Heart left ventricle (tissue), 16 donors: ENCODE measurements at regions not wholly inside any gene's neighbourhood (a gene's known extent, or its start where the extent isn't known, plus 50 kb on each side); places are given as distances from the start of the nearest gene placed in this dataset.
A peak's percentile ranks its signal among the peaks of the same experiment; 100 is the strongest.

Experiments
- ATAC-seq, 4 donors: fragments of 200-7000 bp; cut with Tn5 transposase; one replicate each; pipeline ENCODE4 v1.9.1; 2020 to 2022; ENCODE audit warnings: moderate library complexity in 4 of 4, mild to moderate bottlenecking in 3 of 4, moderate number of reproducible peaks in 1 of 4
- DNase-seq, 5 donors: peaks; one replicate each; pipeline ENCODE4 v3.0.0-alpha.2; 2020
- H3K27ac ChIP-seq, 12 donors: fragments of 200-600 bp; sonication (generic) in 4 of 12; one replicate each; pipeline versions ENCODE4 v1.5.0 to v1.8.0; 2016 to 2022; ENCODE audit warnings: mild to moderate bottlenecking in 2 of 12
- H3K27me3 ChIP-seq, 9 donors: fragments of 200-600 bp; sonication (generic) in 2 of 9; one replicate each; pipeline versions ENCODE4 v1.5.1 to v1.8.0; 2016 to 2022; ENCODE audit warnings: mild to moderate bottlenecking in 3 of 9
- H3K36me3 ChIP-seq, 9 donors: fragments of 200-600 bp; sonication (generic) in 2 of 9; one replicate each; pipeline versions ENCODE4 v1.5.0 to v1.8.0; 2018 to 2022; ENCODE audit warnings: mild to moderate bottlenecking in 2 of 9
- H3K4me1 ChIP-seq, 12 donors: fragments of 200-600 bp; sonication (generic) in 4 of 12; one replicate each; pipeline versions ENCODE4 v1.5.0 to v1.8.0; 2016 to 2022; ENCODE audit warnings: mild to moderate bottlenecking in 3 of 12
- H3K4me3 ChIP-seq, 12 donors: fragments of 200-600 bp; sonication (generic) in 4 of 12; one replicate each; pipeline versions ENCODE4 v1.5.0 to v1.8.0; 2017 to 2022; ENCODE audit warnings: mild to moderate bottlenecking in 9 of 12, moderate library complexity in 4 of 12
- H3K9me3 ChIP-seq, 12 donors: fragments of 200-600 bp; sonication (generic) in 4 of 12; one replicate each; pipeline versions ENCODE4 v1.5.0 to v1.8.0; 2016 to 2022; ENCODE audit warnings: mild to moderate bottlenecking in 1 of 12
- POLR2A ChIP-seq, 2 donors: fragments of 450-650 bp; IDR thresholded peaks; one replicate each; pipeline ENCODE4 v1.6.1; 2017; ENCODE audit warnings: antibody characterized with exemption in 2 of 2, mild to moderate bottlenecking in 2 of 2, moderate library complexity in 2 of 2
- WGBS, 4 donors: extraction: QIAGEN DNeasy Blood & Tissue Kit in 2 of 4; methylation state at CpG; one replicate each; pipeline versions ENCODE4 v1.1.5 to v1.1.7; 2013 to 2018; 5-methylcytosine and 5-hydroxymethylcytosine counted together
- intact Hi-C, 10 donors: fragments of 100-400 bp; cut with DNase I; formaldehyde crosslinking; loops; one replicate each; pipeline versions ENCODE4 v1.11.1 to v1.14.2; 2022
- TF ChIP-seq, protein P1 (sequence below), 12 donors: fragments of 200-600 bp; sonication (generic) in 4 of 12; IDR thresholded peaks; one replicate each; pipeline versions ENCODE4 v1.5.0 to v1.8.0; 2018 to 2022; ENCODE audit warnings: antibody characterized with exemption in 12 of 12, mild to moderate bottlenecking in 5 of 12
- donor health status: ischemic (EF 13 %, LVEDD 7.1; RV severe dilation, severe dysfunction).
- donor health status: healthy with polysubstance abuse.
- donor health status: DM: no; HTN: yes; CAD: no.
- donor health status: DM: no; HTN: no; CAD: no.
- donor health status: ischemic (EF 25% LVEDD 6.9; RV normal size, moderate dysfunction).
- donor health status: ischemic (EF 25% LVEDD 5.7; RV mildly dilated, moderate dysfunction).
- donor health status: healthy.
- donor health status: DM: yes; HTN: yes; CAD: no.
- donor health status: ischemic (EF 35%, LVEDD 5.7; RV mildly dilated, moderate dysfunction).
- donor health status: nonischemic (EF 11% LVEDD 7.7; RV severe dilation, severe dysfunction).
- donor health status: DM: yes; HTN: yes; CAD: no.
- donor health status: PGD.
- donor health status: ischemic (EF 29% LVEDD 5.4; RV normal size, mild dysfunction).
- donor health status: nonischemic (EF 23%, LVEDD 6.1; RV moderate dilation, normal function).

DNA sequence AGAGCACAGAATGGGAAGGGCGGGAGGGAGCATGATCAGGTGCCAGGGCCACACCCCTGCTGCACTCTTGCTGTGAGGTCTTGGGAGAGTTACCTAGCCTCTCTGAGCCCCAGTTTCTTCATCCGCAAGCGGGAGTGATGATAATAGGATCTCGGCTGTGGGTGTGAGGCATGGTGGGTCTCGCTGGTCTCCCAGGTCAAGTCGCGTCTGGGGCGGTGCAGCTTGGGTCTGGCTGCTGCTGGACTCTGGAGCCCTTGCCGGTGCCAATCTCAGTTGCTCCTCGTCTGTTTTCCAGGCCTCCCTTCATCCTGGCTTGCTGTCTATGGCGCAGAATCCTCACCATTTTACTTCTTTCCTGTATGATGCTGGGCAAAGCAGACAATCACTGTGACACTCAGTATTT lies 130.3 kb upstream of the RAB12 start:
- no peak for DNase-seq
- Histone ChIP-seq H3K36me3 (no peaks in the 10 kb centered on the region), H3K4me3 (no peak overlapping the region), H3K27me3 (no peaks in the 10 kb centered on the region), H3K9me3 (no peaks in the 10 kb centered on the region), H3K4me1 (peaks cover 0 to 6% (median 0%) of the 10 kb centered on the region in 12 donors), H3K27ac (no peak overlapping the region)
- TF ChIP-seq, protein P1, sequence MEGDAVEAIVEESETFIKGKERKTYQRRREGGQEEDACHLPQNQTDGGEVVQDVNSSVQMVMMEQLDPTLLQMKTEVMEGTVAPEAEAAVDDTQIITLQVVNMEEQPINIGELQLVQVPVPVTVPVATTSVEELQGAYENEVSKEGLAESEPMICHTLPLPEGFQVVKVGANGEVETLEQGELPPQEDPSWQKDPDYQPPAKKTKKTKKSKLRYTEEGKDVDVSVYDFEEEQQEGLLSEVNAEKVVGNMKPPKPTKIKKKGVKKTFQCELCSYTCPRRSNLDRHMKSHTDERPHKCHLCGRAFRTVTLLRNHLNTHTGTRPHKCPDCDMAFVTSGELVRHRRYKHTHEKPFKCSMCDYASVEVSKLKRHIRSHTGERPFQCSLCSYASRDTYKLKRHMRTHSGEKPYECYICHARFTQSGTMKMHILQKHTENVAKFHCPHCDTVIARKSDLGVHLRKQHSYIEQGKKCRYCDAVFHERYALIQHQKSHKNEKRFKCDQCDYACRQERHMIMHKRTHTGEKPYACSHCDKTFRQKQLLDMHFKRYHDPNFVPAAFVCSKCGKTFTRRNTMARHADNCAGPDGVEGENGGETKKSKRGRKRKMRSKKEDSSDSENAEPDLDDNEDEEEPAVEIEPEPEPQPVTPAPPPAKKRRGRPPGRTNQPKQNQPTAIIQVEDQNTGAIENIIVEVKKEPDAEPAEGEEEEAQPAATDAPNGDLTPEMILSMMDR (IDR thresholded peaks at IDR 0.05): peak in 1 of 12 donors; percentile 26
- TF ChIP-seq POLR2A (IDR thresholded peaks at IDR 0.05): no peak
- intact Hi-C loops: loop anchor here in 5 of 10 donors (5.0 to 10.0 kb wide), 5 partner anchors 508 to 1207 kb away; partner anchors contain the start of gene PTPRM (in 1 of the 5)
- no peak for ATAC-seq
- WGBS, 4 donors: 88 to 93% (median 91%) methylated on average over 8 to 11 of the region's 11 CpGs

DNA sequence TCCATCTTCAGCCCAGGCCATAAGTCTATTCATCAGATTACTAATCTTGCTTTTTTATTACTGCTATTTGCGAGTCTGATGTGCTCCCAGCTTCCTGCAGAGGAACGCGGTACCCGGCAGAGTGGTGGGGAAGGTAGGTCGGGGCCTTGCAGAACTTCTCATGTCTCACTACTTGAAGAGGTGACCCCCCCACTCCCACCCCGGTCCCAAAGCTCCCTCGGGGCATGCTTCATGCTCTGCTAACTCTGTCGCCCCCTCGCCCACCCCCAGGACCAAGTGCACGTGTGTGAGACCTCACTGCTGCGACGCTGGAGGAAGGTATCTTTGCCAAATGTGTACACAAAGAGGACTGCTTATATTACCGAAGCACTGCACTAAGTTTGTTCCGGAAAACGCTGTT lies 129.4 kb upstream of the RAB12 start:
- ATAC-seq (no peak), DNase-seq (no peak)
- Histone ChIP-seq H3K27ac (no peak overlapping the region), H3K36me3 (no peaks in the 10 kb centered on the region), H3K9me3 (no peaks in the 10 kb centered on the region), H3K4me1 (peaks cover 0 to 6% (median 0%) of the 10 kb centered on the region in 12 donors), H3K4me3 (no peak overlapping the region), H3K27me3 (no peaks in the 10 kb centered on the region)
- intact Hi-C loops: loop anchor here in 8 of 10 donors (5.0 to 10.0 kb wide), 12 partner anchors 262 to 1257 kb away; partner anchors contain the start of gene PTPRM (in 2 of the 8)
- 82 to 90% (median 84%) methylated on average over 14 to 15 of the region's 15 CpGs for WGBS, 4 donors
- no peak for TF ChIP-seq POLR2A (IDR thresholded peaks at IDR 0.05)
- TF ChIP-seq, protein P1 (IDR thresholded peaks at IDR 0.05): no peak

DNA sequence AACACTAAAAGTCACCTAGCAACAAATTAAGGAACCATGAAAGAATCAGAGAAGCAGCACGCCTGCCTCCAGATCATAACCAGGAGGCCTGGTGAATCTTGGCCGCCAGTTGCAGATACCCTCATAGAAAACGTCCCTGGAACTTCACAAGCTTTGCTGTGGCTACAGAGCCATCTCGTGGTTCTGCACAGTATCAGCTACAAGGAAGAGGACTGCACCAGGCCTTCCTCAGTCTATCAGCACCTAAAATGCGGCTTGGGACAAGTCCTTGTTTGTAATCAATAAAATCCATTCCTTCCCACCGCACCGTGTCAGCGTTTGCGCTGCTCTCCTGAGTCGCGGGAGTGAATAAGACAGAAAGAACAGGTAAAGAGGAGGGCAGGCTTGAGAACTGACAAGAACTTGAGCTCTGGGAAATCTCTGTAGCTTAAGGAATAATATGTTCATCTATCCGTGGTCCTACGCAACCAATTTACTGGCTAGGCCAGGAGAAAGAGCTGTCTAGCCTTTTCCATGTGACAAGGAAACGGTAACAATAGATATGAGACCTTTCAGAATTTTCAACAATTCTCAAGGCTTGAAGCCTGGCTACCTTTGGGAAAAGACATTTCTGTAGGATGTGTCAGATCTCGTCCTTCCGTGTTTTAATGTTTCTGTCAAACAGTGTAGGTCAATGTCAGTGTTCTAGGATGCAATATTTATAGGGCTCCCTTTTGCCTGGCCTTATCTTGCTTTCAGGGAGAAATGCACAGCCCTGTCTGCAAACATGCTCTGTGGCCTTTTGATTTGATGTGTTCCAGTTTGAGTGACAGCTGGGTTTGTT lies 128.5 kb upstream of the RAB12 start:
- WGBS, 4 donors: 32 to 43% (median 37%) methylated on average over 16 of the region's 16 CpGs
- H3K36me3 ChIP-seq: no peaks in the 10 kb centered on the region
- TF ChIP-seq, protein P1 (IDR thresholded peaks at IDR 0.05): peak; percentile 36 to 79 (median 67)
- TF ChIP-seq POLR2A (IDR thresholded peaks at IDR 0.05): no peak
- peak in 4 of 5 donors; percentile 37 to 61 (median 50) for DNase-seq
- intact Hi-C loops: loop anchor here in 7 of 10 donors (5.0 to 10.0 kb wide), 9 partner anchors 263 to 1258 kb away; partner anchors contain the start of gene PTPRM (in 1 of the 7)
- H3K4me1 ChIP-seq: peaks cover 0 to 6% (median 0%) of the 10 kb centered on the region in 12 donors
- no peaks in the 10 kb centered on the region for H3K9me3 ChIP-seq
- no peaks in the 10 kb centered on the region for H3K27me3 ChIP-seq
- H3K27ac ChIP-seq: no peak overlapping the region
- peak; percentile 57 to 90 (median 88) for ATAC-seq
- H3K4me3 ChIP-seq: no peak overlapping the region

DNA sequence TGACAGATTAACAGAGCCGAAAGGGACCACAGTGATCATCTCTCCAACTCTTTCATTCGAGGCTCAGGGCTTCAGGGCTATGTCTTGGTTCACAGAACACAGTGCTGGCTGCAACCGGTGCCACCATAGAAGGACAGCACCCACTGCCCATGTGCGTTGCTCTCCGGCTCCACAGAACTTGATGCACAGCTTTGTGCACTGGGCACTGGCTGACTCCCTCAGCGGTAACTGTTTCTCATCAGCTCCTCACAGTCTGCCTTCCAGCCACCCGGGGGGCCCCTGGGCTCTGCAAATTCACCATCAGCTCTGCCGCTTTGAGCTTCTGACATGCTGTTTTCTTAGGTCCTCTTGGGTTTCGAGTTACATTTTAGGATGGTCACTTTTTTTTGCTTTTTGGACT lies 124.3 kb upstream of the RAB12 start:
- ATAC-seq (no peak), DNase-seq (no peak)
- TF ChIP-seq, protein P1 (IDR thresholded peaks at IDR 0.05): no peak
- TF ChIP-seq POLR2A (IDR thresholded peaks at IDR 0.05): no peak
- Histone ChIP-seq H3K4me1 (peaks cover 0 to 6% (median 0%) of the 10 kb centered on the region in 12 donors), H3K27ac (no peak overlapping the region), H3K4me3 (no peak overlapping the region), H3K9me3 (no peaks in the 10 kb centered on the region), H3K36me3 (no peaks in the 10 kb centered on the region), H3K27me3 (no peaks in the 10 kb centered on the region)
- intact Hi-C loops: loop anchor here in 7 of 10 donors (5.0 to 10.0 kb wide), 9 partner anchors 268 to 1263 kb away; partner anchors contain the start of gene PTPRM (in 1 of the 7)
- WGBS, 4 donors: 88 to 93% (median 90%) methylated on average over 9 of the region's 9 CpGs
